IMR-90 (cell line): ENCODE measurements at regions not wholly inside any gene's neighbourhood (a gene's known extent, or its start where the extent isn't known, plus 50 kb on each side); places are given as distances from the start of the nearest gene placed in this dataset.

ENCODE experiments used
- ATAC-seq: fragments of 200-7000 bp; cut with Tn5 transposase; 2 replicates; pipeline ENCODE4 v1.9.1; 2020; ENCODE audit warnings: low read depth, mild to moderate bottlenecking, moderate library complexity
- BruUV-seq: library from RNA; stranded (reverse); fragments of 400-500 nt; replicated peaks from 2 replicates; lab custom pipeline; 2021; lab: Mats Ljungman, UMichigan
- CTCF ChIA-PET: fragments of 300-600 bp; formaldehyde crosslinking; extraction: SDS; loops from one replicate; lab custom pipeline; 2021; ENCODE audit warnings: antibody characterized with exemption; lab: Yijun Ruan, JAX
- POLR2A ChIA-PET: fragments of 300-600 bp; sonication (Branson Sonifier 250); formaldehyde crosslinking; loops from one replicate; lab custom pipeline; 2022; ENCODE audit warnings: antibody characterized with exemption; ENCODE audit not compliant: unreplicated experiment; lab: Charles Lee
- DNase-seq: peaks from one replicate; pipeline ENCODE4 v3.0.0; 2013
- H2AFZ ChIP-seq: replicated peaks from 2 replicates; pipeline ENCODE3; 2013; ENCODE audit warnings: low read length, mild to moderate bottlenecking; ENCODE audit not compliant: poor library complexity
- H2AK5ac ChIP-seq: 2 replicates; pipeline ENCODE4 v1.6.1; 2013; ENCODE audit warnings: low read depth, low read length, inconsistent platforms
- H2AK9ac ChIP-seq: replicated peaks from 2 replicates; pipeline ENCODE3; 2013; ENCODE audit warnings: mild to moderate bottlenecking, low read depth, low read length, moderate library complexity; ENCODE audit not compliant: poor library complexity
- H2BK120ac ChIP-seq: 2 replicates; pipeline ENCODE4 v1.6.1; 2013; ENCODE audit warnings: low read depth, low read length, inconsistent platforms
- H2BK15ac ChIP-seq: 3 replicates; pipeline ENCODE4 v1.6.1; 2013; ENCODE audit warnings: low read depth, low read length, inconsistent platforms
- H2BK20ac ChIP-seq: 2 replicates; pipeline ENCODE4 v1.6.1; 2013; ENCODE audit warnings: low read depth, mild to moderate bottlenecking, inconsistent platforms, low read length, moderate library complexity
- H2BK5ac ChIP-seq: 2 replicates; pipeline ENCODE4 v1.6.1; 2013; ENCODE audit warnings: mild to moderate bottlenecking, low read depth, low read length, inconsistent platforms; ENCODE audit not compliant: poor library complexity, severe bottlenecking
- H3K14ac ChIP-seq: replicated peaks from 2 replicates; pipeline ENCODE4 v1.6.1; 2013; ENCODE audit warnings: low read depth, low read length, inconsistent platforms
- H3K18ac ChIP-seq: 2 replicates; pipeline ENCODE4 v1.6.1; 2013; ENCODE audit warnings: low read depth, low read length, control low read depth
- H3K23ac ChIP-seq: 2 replicates; pipeline ENCODE4 v1.6.1; 2013; ENCODE audit warnings: low read depth, low read length, inconsistent platforms
- H3K27ac ChIP-seq: 2 replicates; pipeline ENCODE4 v1.5.1; 2013; ENCODE audit warnings: mild to moderate bottlenecking, control low read depth, low read length; ENCODE audit not compliant: insufficient read depth
- H3K27me3 ChIP-seq: 2 replicates; pipeline ENCODE4 v1.6.1; 2013; ENCODE audit warnings: low read length; ENCODE audit not compliant: control insufficient read depth, insufficient read depth
- H3K36me3 ChIP-seq: 2 replicates; pipeline ENCODE4 v1.6.1; 2013; ENCODE audit warnings: low read length, mixed read lengths; ENCODE audit not compliant: control insufficient read depth, insufficient read depth
- H3K4ac ChIP-seq: 2 replicates; pipeline ENCODE4 v1.6.1; 2013; ENCODE audit warnings: low read depth, low read length, inconsistent platforms
- H3K4me1 ChIP-seq: 2 replicates; pipeline ENCODE4 v1.6.1; 2013; ENCODE audit warnings: low read length, mixed read lengths; ENCODE audit not compliant: control insufficient read depth, insufficient read depth
- H3K4me2 ChIP-seq: 2 replicates; pipeline ENCODE4 v1.6.1; 2013; ENCODE audit warnings: low read depth, mild to moderate bottlenecking, control low read depth, low read length, moderate library complexity
- H3K4me3 ChIP-seq: 2 replicates; pipeline ENCODE4 v1.5.1; 2013; ENCODE audit warnings: low read depth, mild to moderate bottlenecking, control low read depth, low read length, moderate library complexity; ENCODE audit not compliant: insufficient read depth
- H3K56ac ChIP-seq: 2 replicates; pipeline ENCODE4 v1.6.1; 2013; ENCODE audit warnings: low read length, inconsistent platforms; ENCODE audit not compliant: insufficient read depth; ENCODE audit errors: extremely low read depth
- H3K79me1 ChIP-seq, 2 experiments: 2 replicates each; pipeline ENCODE4 v1.6.1; 2013; ENCODE audit warnings: low read length in 2 of 2, inconsistent platforms in 1 of 2, low read depth in 1 of 2
- H3K9ac ChIP-seq: 2 replicates; pipeline ENCODE4 v1.6.1; 2013; ENCODE audit warnings: low read depth, low read length, control low read depth
- H3K9me1 ChIP-seq: 2 replicates; pipeline ENCODE4 v1.6.1; 2013; ENCODE audit warnings: low read length, inconsistent platforms; ENCODE audit not compliant: insufficient read depth
- H3K9me3 ChIP-seq: 2 replicates; pipeline ENCODE4 v1.6.1; 2013; ENCODE audit warnings: low read length; ENCODE audit not compliant: control insufficient read depth, insufficient read depth
- H4K20me1 ChIP-seq: 2 replicates; pipeline ENCODE4 v1.6.1; 2013; ENCODE audit warnings: low read length, inconsistent platforms; ENCODE audit not compliant: insufficient read depth
- H4K5ac ChIP-seq: 2 replicates; pipeline ENCODE4 v1.6.1; 2013; ENCODE audit warnings: mild to moderate bottlenecking, low read depth, low read length, control low read depth
- H4K8ac ChIP-seq, 2 experiments: 2 replicates each; pipeline ENCODE4 v1.6.1; 2013; ENCODE audit warnings: low read depth in 2 of 2, low read length in 2 of 2, control low read depth in 1 of 2, inconsistent platforms in 1 of 2
- H4K91ac ChIP-seq: 2 replicates; pipeline ENCODE4 v1.6.1; 2013; ENCODE audit warnings: low read depth, low read length, inconsistent platforms; ENCODE audit not compliant: insufficient read depth
- BHLHE40 ChIP-seq: fragments of 150-350 bp; IDR thresholded peaks from 2 replicates; pipeline ENCODE4 v1.6.1; 2016; ENCODE audit warnings: mild to moderate bottlenecking, low read depth, low read length
- CEBPB ChIP-seq: IDR thresholded peaks from 2 replicates; pipeline ENCODE4 v1.6.1; 2012; ENCODE audit warnings: low read depth, low read length, improper control_type of control experiment
- CHD1 ChIP-seq: IDR thresholded peaks from 2 replicates; pipeline ENCODE4 v1.6.1; 2012; ENCODE audit warnings: low read depth, low read length, improper control_type of control experiment
- CTCF ChIP-seq: conservative IDR thresholded peaks from 2 replicates; pipeline ENCODE4 v1.5.1; 2012; ENCODE audit warnings: mild to moderate bottlenecking, low read depth, low read length, improper control_type of control experiment
- ELK1 ChIP-seq: fragments of 150-350 bp; IDR thresholded peaks from 2 replicates; pipeline ENCODE4 v1.6.1; 2016; ENCODE audit warnings: low read depth, mild to moderate bottlenecking, low read length, moderate library complexity, borderline replicate concordance
- FOS ChIP-seq: fragments of 150-350 bp; IDR thresholded peaks from 2 replicates; pipeline ENCODE4 v1.6.1; 2016; ENCODE audit warnings: low read depth, low read length
- MAFK ChIP-seq: IDR thresholded peaks from 2 replicates; pipeline ENCODE4 v1.6.1; 2012; ENCODE audit warnings: low read depth, low read length, improper control_type of control experiment
- MAZ ChIP-seq: IDR thresholded peaks from 2 replicates; pipeline ENCODE4 v1.6.1; 2012; ENCODE audit warnings: low read depth, mild to moderate bottlenecking, low read length, improper control_type of control experiment, moderate library complexity, borderline replicate concordance
- MXI1 ChIP-seq: IDR thresholded peaks from 2 replicates; pipeline ENCODE4 v1.6.1; 2012; ENCODE audit warnings: low read depth, mild to moderate bottlenecking, low read length, moderate library complexity, borderline replicate concordance
- NFE2L2 ChIP-seq: fragments of 150-350 bp; IDR thresholded peaks from 2 replicates; pipeline ENCODE4 v1.6.1; 2016; ENCODE audit warnings: low read depth, mild to moderate bottlenecking, low read length
- POLR2A ChIP-seq: IDR thresholded peaks from 2 replicates; pipeline ENCODE4 v1.6.1; 2012; ENCODE audit warnings: mild to moderate bottlenecking, low read depth, low read length
- RAD21 ChIP-seq: IDR thresholded peaks from 2 replicates; pipeline ENCODE4 v1.6.1; 2012; ENCODE audit warnings: low read length, improper control_type of control experiment
- RCOR1 ChIP-seq: IDR thresholded peaks from 2 replicates; pipeline ENCODE4 v1.6.1; 2012; ENCODE audit warnings: mild to moderate bottlenecking, low read length, improper control_type of control experiment; ENCODE audit not compliant: insufficient replicate concordance
- RFX5 ChIP-seq: IDR thresholded peaks from 2 replicates; pipeline ENCODE4 v1.8.0; 2012; ENCODE audit warnings: low read depth, mild to moderate bottlenecking, low read length, moderate library complexity
- SMC3 ChIP-seq: fragments of 150-350 bp; IDR thresholded peaks from 2 replicates; pipeline ENCODE4 v1.6.1; 2016; ENCODE audit warnings: low read depth, mild to moderate bottlenecking, antibody characterized with exemption, low read length, moderate library complexity
- USF2 ChIP-seq: fragments of 150-350 bp; IDR thresholded peaks from 2 replicates; pipeline ENCODE4 v1.6.1; 2017; ENCODE audit warnings: mild to moderate bottlenecking, antibody characterized with exemption, low read length, low read depth
- WGBS, 2 experiments: methylation state at CpG; one replicate each; pipeline versions ENCODE4 v1.1.5 to v1.1.7; 2013; ENCODE audit warnings: missing lambda C conversion rate in 2 of 2; ENCODE audit not compliant: insufficient read length in 1 of 2; ENCODE audit errors: extremely low coverage in 2 of 2; 5-methylcytosine and 5-hydroxymethylcytosine counted together
- dilution Hi-C: fragments of 300-500 bp; cut with HindIII; formaldehyde crosslinking; loops from one replicate; pipeline ENCODE4 v1.14.3; 2018; ENCODE audit warnings: low sequenced_read_pairs; ENCODE audit not compliant: unreplicated experiment
- in situ Hi-C: fragments of 300-500 bp; cut with MboI; formaldehyde crosslinking; loops from 3 replicates; pipeline ENCODE4 v1.14.3; 2019; ENCODE audit warnings: low sequenced_read_pairs, inconsistent platforms, mixed read lengths
- intact Hi-C: fragments of 100-400 bp; cut with micrococcal nuclease; formaldehyde crosslinking; loops from 2 replicates; pipeline ENCODE4 v1.10.0; 2022

GRCh38 chr14:105858676-105859025, 332.3 kb downstream of the TMEM121 start:
- no peaks in the 10 kb centered on the region for H3K27me3 ChIP-seq
- no peak overlapping the region for H4K5ac ChIP-seq
- intact Hi-C loops (no loop called here), in situ Hi-C loops (no loop called here), dilution Hi-C loops (no loop called here)
- no peak overlapping the region for H3K4me2 ChIP-seq
- TF ChIP-seq POLR2A (no peak), RFX5 (no peak), ELK1 (no peak), MXI1 (no peak), MAFK (no peak), MAZ (no peak), BHLHE40 (no peak), RAD21 (no peak), CHD1 (no peak), CTCF (no peak), USF2 (no peak), FOS (no peak), SMC3 (no peak), NFE2L2 (no peak), RCOR1 (no peak), CEBPB (no peak)
- H3K18ac ChIP-seq, result no peak overlapping the region
- H3K4me3 ChIP-seq, result no peak overlapping the region
- WGBS, 2 experiments, result no CpG with 5 or more reads among the region's 4 CpGs
- BruUV-seq, result no TSS peak
- H2BK5ac ChIP-seq, result no peak overlapping the region
- H2BK20ac ChIP-seq, result no peak overlapping the region
- H2BK15ac ChIP-seq, result no peak overlapping the region
- no peak overlapping the region for H3K4ac ChIP-seq
- H4K91ac ChIP-seq, result no peak overlapping the region
- H4K20me1 ChIP-seq, result no peaks in the 10 kb centered on the region
- H2AK5ac ChIP-seq, result no peak overlapping the region
- H3K56ac ChIP-seq, result no peak overlapping the region
- H3K9me1 ChIP-seq, result no peaks in the 10 kb centered on the region
- H3K36me3 ChIP-seq, result no peaks in the 10 kb centered on the region
- no peak overlapping the region for H3K9ac ChIP-seq
- H3K14ac ChIP-seq, result no peak overlapping the region
- POLR2A ChIA-PET, result no interaction called here
- CTCF ChIA-PET, result no interaction called here
- H3K79me1 ChIP-seq, result no peaks in the 10 kb centered on the region
- H3K27ac ChIP-seq, result no peak overlapping the region
- no peak overlapping the region for H2BK120ac ChIP-seq
- peaks cover 77% of the 10 kb centered on the region for H3K9me3 ChIP-seq
- no peaks in the 10 kb centered on the region for H3K4me1 ChIP-seq
- H3K23ac ChIP-seq, result no peak overlapping the region
- no peak overlapping the region for H2AK9ac ChIP-seq
- ATAC-seq, result no peak
- no peak overlapping the region for H2AFZ ChIP-seq
- H4K8ac ChIP-seq, result no peak overlapping the region
- no peak for DNase-seq
